HepG2 (cell line): ENCODE measurements at regions not wholly inside any gene's neighbourhood (a gene's known extent, or its start where the extent isn't known, plus 50 kb on each side); places are given as distances from the start of the nearest gene placed in this dataset.

Experiments used
- ATAC-seq: fragments of 200-7000 bp; cut with Tn5 transposase; 3 replicates; pipeline ENCODE4 v1.9.1; 2020; ENCODE audit warnings: mild to moderate bottlenecking, moderate library complexity
- BruUV-seq: library from RNA; stranded (reverse); fragments of 400-500 nt; replicated peaks from 2 replicates; lab custom pipeline; 2021; lab: Mats Ljungman, UMichigan
- CTCF ChIA-PET: fragments of 300-600 bp; formaldehyde crosslinking; extraction: SDS; loops from one replicate; lab custom pipeline; 2021; ENCODE audit warnings: low total read pairs, inconsistent platforms, low intra/inter-chr PET ratio; lab: Yijun Ruan, JAX
- POLR2A ChIA-PET: fragments of 350-600 bp; sonication (Branson Sonifier 250); formaldehyde crosslinking; loops from one replicate; lab custom pipeline; 2020; ENCODE audit warnings: antibody characterized with exemption, inconsistent platforms; lab: Yijun Ruan, JAX
- DNase-seq: peaks from one replicate; pipeline ENCODE4 v3.0.0-alpha.2; 2015; ENCODE audit warnings: low spot score
- FAIRE-seq: peaks from 3 replicates; lab custom pipeline; 2011; peaks lifted over from hg19 to GRCh38; lab: Jason Lieb, UNC
- H2AFZ ChIP-seq: one replicate; pipeline ENCODE4 v1.6.1; 2011; ENCODE audit warnings: low read length, inconsistent platforms
- H3K27ac ChIP-seq: fragments of 300-600 bp; 3 replicates; pipeline ENCODE4 v1.8.0; 2011; ENCODE audit warnings: mixed run types, mild to moderate bottlenecking, mixed read lengths, low read length, inconsistent platforms; ENCODE audit not compliant: insufficient read depth; ENCODE audit errors: extremely low read length
- H3K27me3 ChIP-seq, 2 experiments: fragments of 200-600 bp in 1 of 2; 2 replicates in 1 of 2; 3 replicates in 1 of 2; pipeline versions ENCODE4 v1.6.0 to v1.8.0; 2011; ENCODE audit warnings: low read length in 2 of 2, mild to moderate bottlenecking in 2 of 2, moderate library complexity in 2 of 2, inconsistent platforms in 1 of 2; ENCODE audit not compliant: insufficient read depth in 2 of 2, control insufficient read depth in 1 of 2
- H3K36me3 ChIP-seq, 2 experiments: fragments of 200-600 bp in 1 of 2; replicated peaks in 1 of 2; 2 replicates in 1 of 2; 3 replicates in 1 of 2; pipeline versions ENCODE4 v1.5.1 to v1.8.0; 2011; ENCODE audit warnings: low read length in 2 of 2, inconsistent platforms in 1 of 2; ENCODE audit not compliant: insufficient read depth in 2 of 2, control insufficient read depth in 1 of 2
- H3K4me1 ChIP-seq: 2 replicates; pipeline ENCODE4 v1.5.1; 2012; ENCODE audit warnings: low read length, inconsistent platforms; ENCODE audit not compliant: insufficient read depth
- H3K4me2 ChIP-seq: 2 replicates; pipeline ENCODE4 v1.6.0; 2011; ENCODE audit warnings: low read depth, low read length, inconsistent platforms
- H3K4me3 ChIP-seq, 3 experiments: fragments of 200-600 bp in 1 of 3; sonication (generic), shearing (Covaris generic) in 1 of 3; replicated peaks in 1 of 3; 2 replicates each; pipeline ENCODE4 v1.5.1; 2011 to 2016; ENCODE audit warnings: low read length in 3 of 3, inconsistent platforms in 2 of 3, low read depth in 2 of 3, mild to moderate bottlenecking in 2 of 3, control low read depth in 1 of 3, mixed read lengths in 1 of 3; ENCODE audit not compliant: insufficient read depth in 1 of 3
- H3K79me2 ChIP-seq: one replicate; pipeline ENCODE4 v1.6.1; 2011; ENCODE audit warnings: low read length, inconsistent platforms; ENCODE audit not compliant: insufficient read depth
- H3K9ac ChIP-seq: 2 replicates; pipeline ENCODE4 v1.6.0; 2011; ENCODE audit warnings: mild to moderate bottlenecking, low read depth, low read length, inconsistent platforms; ENCODE audit not compliant: insufficient read depth
- H3K9me3 ChIP-seq: 2 replicates; pipeline ENCODE4 v1.5.1; 2012; ENCODE audit warnings: mild to moderate bottlenecking, low read length
- H4K20me1 ChIP-seq: 2 replicates; pipeline ENCODE4 v1.6.0; 2011; ENCODE audit warnings: inconsistent platforms, mild to moderate bottlenecking, low read length, moderate library complexity; ENCODE audit not compliant: insufficient read depth
- ATF4 ChIP-seq, 2 experiments: fragments of 450-650 bp in 1 of 2; sonication (generic) in 1 of 2; formaldehyde crosslinking; IDR thresholded peaks; 2 replicates each; pipeline versions ENCODE4 v1.5.0 to v1.8.0; 2020 to 2022; ENCODE audit warnings: mild to moderate bottlenecking in 1 of 2, missing genetic modification reagents in 1 of 2
- USF2 ChIP-seq, 2 experiments: sonication (generic) in 1 of 2; formaldehyde crosslinking in 1 of 2; IDR thresholded peaks; 2 replicates each; pipeline versions ENCODE4 v1.5.1 to v1.6.1; 2011 to 2020; ENCODE audit warnings: borderline replicate concordance in 1 of 2, low read depth in 1 of 2, low read length in 1 of 2, mild to moderate bottlenecking in 1 of 2, missing genetic modification reagents in 1 of 2, moderate library complexity in 1 of 2
- ZNF557 ChIP-seq: sonication (generic); formaldehyde crosslinking; IDR thresholded peaks from 2 replicates; pipeline ENCODE4 v1.4.0; 2020; ENCODE audit warnings: missing genetic modification reagents
- WGBS: methylation state at CpG from one replicate; pipeline ENCODE4 v1.1.6; 2017; ENCODE audit warnings: low lambda C conversion rate; 5-methylcytosine and 5-hydroxymethylcytosine counted together
- in situ Hi-C: cut with HindIII; loops from 2 replicates; pipeline ENCODE4 v1.10.0; 2017; ENCODE audit warnings: low pct_unique_long_range_greater_than_20kb; ENCODE audit not compliant: extremely low pct_ligation_motif_present
- intact Hi-C: fragments of 100-400 bp; cut with micrococcal nuclease; formaldehyde crosslinking; loops from one replicate; pipeline ENCODE4 v1.10.0; 2022; ENCODE audit not compliant: unreplicated experiment
- TF ChIP-seq, protein P1 (sequence below), 2 experiments: sonication (generic) in 1 of 2; formaldehyde crosslinking in 1 of 2; IDR thresholded peaks; 2 replicates each; pipeline versions ENCODE4 v1.4.0 to v1.6.1; 2018 to 2020; ENCODE audit warnings: missing genetic modification reagents in 2 of 2, borderline replicate concordance in 1 of 2, low read depth in 1 of 2, mild to moderate bottlenecking in 1 of 2, missing biosample characterization in 1 of 2

GRCh38 chr5:40405230-40405629 is 274.5 kb upstream of the PTGER4 start:
- in situ Hi-C loops (no loop called here), intact Hi-C loops (no loop called here)
- CTCF ChIA-PET = no interaction called here
- Histone ChIP-seq H2AFZ (no peak overlapping the region), H3K79me2 (no peaks in the 10 kb centered on the region), H3K9ac (no peak overlapping the region), H3K36me3 (no peaks in the 10 kb centered on the region), H3K9me3 (no peaks in the 10 kb centered on the region), H3K4me3 (no peak overlapping the region), H3K27me3 (no peaks in the 10 kb centered on the region), H3K4me1 (peaks cover 27% of the 10 kb centered on the region), H3K27ac (no peak overlapping the region)
- FAIRE-seq (no peak), DNase-seq (no peak), ATAC-seq (no peak)
- POLR2A ChIA-PET = no interaction called here
- 10% methylated on average over 2 of the region's 2 CpGs for WGBS
- TF ChIP-seq ATF4 (CRISPR knock-in tag; IDR thresholded peaks at IDR 0.05) (peak in 1 of 2 experiments; percentile 51; a peak in 1 of 4 replicates), USF2 (IDR thresholded peaks at IDR 0.05; ENCODE audit: low read depth, low read length) (no peak), USF2 (CRISPR knock-in tag; IDR thresholded peaks at IDR 0.05; ENCODE audit: borderline replicate concordance) (peak; percentile 30; the same call in 1 of the 2 replicates), ZNF557 (CRISPR knock-in tag) (no peak)
- TF ChIP-seq, protein P1, sequence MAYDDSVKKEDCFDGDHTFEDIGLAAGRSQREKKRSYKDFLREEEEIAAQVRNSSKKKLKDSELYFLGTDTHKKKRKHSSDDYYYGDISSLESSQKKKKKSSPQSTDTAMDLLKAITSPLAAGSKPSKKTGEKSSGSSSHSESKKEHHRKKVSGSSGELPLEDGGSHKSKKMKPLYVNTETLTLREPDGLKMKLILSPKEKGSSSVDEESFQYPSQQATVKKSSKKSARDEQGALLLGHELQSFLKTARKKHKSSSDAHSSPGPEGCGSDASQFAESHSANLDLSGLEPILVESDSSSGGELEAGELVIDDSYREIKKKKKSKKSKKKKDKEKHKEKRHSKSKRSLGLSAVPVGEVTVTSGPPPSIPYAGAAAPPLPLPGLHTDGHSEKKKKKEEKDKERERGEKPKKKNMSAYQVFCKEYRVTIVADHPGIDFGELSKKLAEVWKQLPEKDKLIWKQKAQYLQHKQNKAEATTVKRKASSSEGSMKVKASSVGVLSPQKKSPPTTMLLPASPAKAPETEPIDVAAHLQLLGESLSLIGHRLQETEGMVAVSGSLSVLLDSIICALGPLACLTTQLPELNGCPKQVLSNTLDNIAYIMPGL (CRISPR knock-in tag; IDR thresholded peaks at IDR 0.05; ENCODE audit: borderline replicate concordance in 1 of 2, low read depth in 1 of 2) = no peak
- TF ChIP-seq, all 625 proteins: peak for 2
- H4K20me1 ChIP-seq = no peaks in the 10 kb centered on the region
- no peak overlapping the region for H3K4me2 ChIP-seq
- no TSS peak for BruUV-seq
